ENCODE measurements at regions not wholly inside any gene's neighbourhood (a gene's known extent, or its start where the extent isn't known, plus 50 kb on each side); places are given as distances from the start of the nearest gene placed in this dataset.

GRCh38 chr4:155608225-155608885, 58.3 kb upstream of the GUCY1A1 start:
- TF ChIP-seq CTCF (IDR thresholded peaks at IDR 0.05) (no peak), POLR2A (IDR thresholded peaks at IDR 0.05) (no peak)
